A549 (cell line): ENCODE measurements at regions not wholly inside any gene's neighbourhood (a gene's known extent, or its start where the extent isn't known, plus 50 kb on each side); places are given as distances from the start of the nearest gene placed in this dataset.

ENCODE experiments used
- ATAC-seq, 2 experiments: fragments of 200-7000 bp in 1 of 2; fragments of >200 bp in 1 of 2; cut with Nextera tagmentation in 1 of 2; cut with Tn5 transposase in 1 of 2; 3 replicates each; pipeline versions ENCODE4 v1.8.0 to v1.9.1; 2018 to 2020; ENCODE audit warnings: mild to moderate bottlenecking in 1 of 2, moderate library complexity in 1 of 2
- CTCF ChIA-PET: fragments of 300-600 bp; sonication (Branson Sonifier 250); formaldehyde crosslinking; extraction: SDS; loops from one replicate; lab custom pipeline; 2021; ENCODE audit warnings: antibody characterized with exemption, inconsistent platforms; lab: Yijun Ruan, JAX
- POLR2A ChIA-PET: fragments of 350-600 bp; formaldehyde crosslinking; extraction: SDS; loops from one replicate; lab custom pipeline; 2021; ENCODE audit warnings: antibody characterized with exemption, inconsistent platforms; lab: Yijun Ruan, JAX
- DNase-seq, 2 experiments: peaks; one replicate each; pipeline versions ENCODE4 v3.0.0 to v3.0.0-alpha.2; 2011 to 2016; ENCODE audit warnings: low read depth in 1 of 2, low spot score in 1 of 2
- FAIRE-seq: peaks from 2 replicates; lab custom pipeline; 2011; peaks lifted over from hg19 to GRCh38; lab: Jason Lieb, UNC
- H3K27ac ChIP-seq, 2 experiments: fragments of >200 bp; sonication (Bioruptor Twin); formaldehyde crosslinking; 3 replicates each; pipeline ENCODE4 v1.5.1; 2016 to 2017
- H3K4me1 ChIP-seq: fragments of >200 bp; sonication (Bioruptor Twin); formaldehyde crosslinking; 3 replicates; pipeline ENCODE4 v1.6.1; 2016
- H3K4me2 ChIP-seq: fragments of >200 bp; sonication (Bioruptor Twin); formaldehyde crosslinking; 3 replicates; pipeline ENCODE4 v1.6.1; 2016
- H3K4me3 ChIP-seq: fragments of >200 bp; sonication (Bioruptor Twin); formaldehyde crosslinking; 3 replicates; pipeline ENCODE4 v1.5.1; 2016
- H3K9me3 ChIP-seq: fragments of >200 bp; sonication (Bioruptor Twin); formaldehyde crosslinking; 3 replicates; pipeline ENCODE4 v1.6.1; 2016
- CBX8 ChIP-seq: fragments of 200-600 bp; sonication (generic); IDR thresholded peaks from 2 replicates; pipeline ENCODE4 v1.6.1; 2016
- CHD2 ChIP-seq: fragments of 150-350 bp; IDR thresholded peaks from 2 replicates; pipeline ENCODE4 v1.6.1; 2014; ENCODE audit warnings: low read length; ENCODE audit not compliant: partially characterized antibody
- CHD4 ChIP-seq: fragments of 200-600 bp; sonication (generic); IDR thresholded peaks from 2 replicates; pipeline ENCODE4 v1.6.1; 2016; ENCODE audit warnings: antibody characterized with exemption, mild to moderate bottlenecking, borderline replicate concordance
- EHMT2 ChIP-seq: fragments of 200-600 bp; sonication (generic); IDR thresholded peaks from 2 replicates; pipeline ENCODE4 v1.6.1; 2016; ENCODE audit warnings: antibody characterized with exemption, low read depth, mild to moderate bottlenecking, moderate library complexity
- GATA3 ChIP-seq: IDR thresholded peaks from 2 replicates; pipeline ENCODE4 v1.6.1; 2012; ENCODE audit warnings: borderline replicate concordance
- HDAC2 ChIP-seq: fragments of 200-600 bp; sonication (generic); IDR thresholded peaks from 2 replicates; pipeline ENCODE4 v1.6.1; 2016
- HOXB13 ChIP-seq: fragments of 250-450 bp; sonication (Bioruptor Pico); IDR thresholded peaks from 2 replicates; pipeline ENCODE4 v1.5.0; 2020; ENCODE audit warnings: low read depth, mild to moderate bottlenecking, moderate library complexity
- HOXB5 ChIP-seq: fragments of 250-450 bp; sonication (Bioruptor Pico); IDR thresholded peaks from 2 replicates; pipeline ENCODE4 v1.5.0; 2020; ENCODE audit warnings: mild to moderate bottlenecking, moderate library complexity
- JUNB ChIP-seq: fragments of >200 bp; sonication (Bioruptor Twin); formaldehyde crosslinking; IDR thresholded peaks from 2 replicates; pipeline ENCODE4 v1.6.1; 2016
- KDM1A ChIP-seq: fragments of 200-600 bp; sonication (generic); IDR thresholded peaks from 2 replicates; pipeline ENCODE4 v1.6.1; 2016; ENCODE audit warnings: low read depth, mild to moderate bottlenecking
- KDM5A ChIP-seq: fragments of 200-600 bp; sonication (generic); IDR thresholded peaks from 2 replicates; pipeline ENCODE4 v1.6.1; 2016; ENCODE audit warnings: antibody characterized with exemption, mild to moderate bottlenecking
- MAFK ChIP-seq: fragments of 450-650 bp; IDR thresholded peaks from 2 replicates; pipeline ENCODE4 v1.6.1; 2014; ENCODE audit not compliant: partially characterized antibody
- NFE2L2 ChIP-seq: fragments of 150-350 bp; conservative IDR thresholded peaks from 2 replicates; pipeline ENCODE4 v1.6.1; 2014; ENCODE audit warnings: low read length
- NPAS2 ChIP-seq: fragments of 250-450 bp; sonication (Bioruptor Pico); IDR thresholded peaks from 2 replicates; pipeline ENCODE4 v1.8.0; 2022; ENCODE audit warnings: mild to moderate bottlenecking, moderate library complexity, borderline replicate concordance
- NR3C1 ChIP-seq: fragments of >200 bp; sonication (Bioruptor Twin); formaldehyde crosslinking; IDR thresholded peaks from 3 replicates; pipeline ENCODE4 v1.6.1; 2017
- PBX3 ChIP-seq: IDR thresholded peaks from 2 replicates; pipeline ENCODE4 v1.6.1; 2012
- PHF8 ChIP-seq: fragments of 200-600 bp; sonication (generic); IDR thresholded peaks from 2 replicates; pipeline ENCODE4 v1.6.1; 2016; ENCODE audit warnings: low read depth, mild to moderate bottlenecking, antibody characterized with exemption, moderate library complexity, borderline replicate concordance
- RCOR1 ChIP-seq: fragments of 150-350 bp; IDR thresholded peaks from 2 replicates; pipeline ENCODE4 v1.6.1; 2014; ENCODE audit warnings: antibody characterized with exemption, low read length, low read depth
- REST ChIP-seq: fragments of 200-600 bp; sonication (generic); IDR thresholded peaks from 2 replicates; pipeline ENCODE4 v1.6.1; 2016; ENCODE audit warnings: antibody characterized with exemption, mild to moderate bottlenecking, moderate library complexity
- TFCP2L1 ChIP-seq: fragments of 250-450 bp; sonication (Bioruptor Pico); IDR thresholded peaks from 2 replicates; pipeline ENCODE4 v1.5.0; 2021; ENCODE audit warnings: mild to moderate bottlenecking
- ZSCAN20 ChIP-seq: fragments of 250-450 bp; sonication (Bioruptor Pico); IDR thresholded peaks from 2 replicates; pipeline ENCODE4 v1.8.0; 2022; ENCODE audit warnings: mild to moderate bottlenecking, moderate library complexity
- WGBS: methylation state at CpG from one replicate; pipeline ENCODE4 v1.1.6; 2017; ENCODE audit errors: missing lambda C conversion rate; 5-methylcytosine and 5-hydroxymethylcytosine counted together
- TF ChIP-seq, protein P1 (sequence below): fragments of 450-650 bp; IDR thresholded peaks from 2 replicates; pipeline ENCODE4 v1.6.1; 2014; ENCODE audit warnings: antibody characterized with exemption
- TF ChIP-seq, protein P2 (sequence below): fragments of 150-350 bp; IDR thresholded peaks from 2 replicates; pipeline ENCODE4 v1.6.1; 2014; ENCODE audit warnings: low read depth, mild to moderate bottlenecking, low read length

DNA sequence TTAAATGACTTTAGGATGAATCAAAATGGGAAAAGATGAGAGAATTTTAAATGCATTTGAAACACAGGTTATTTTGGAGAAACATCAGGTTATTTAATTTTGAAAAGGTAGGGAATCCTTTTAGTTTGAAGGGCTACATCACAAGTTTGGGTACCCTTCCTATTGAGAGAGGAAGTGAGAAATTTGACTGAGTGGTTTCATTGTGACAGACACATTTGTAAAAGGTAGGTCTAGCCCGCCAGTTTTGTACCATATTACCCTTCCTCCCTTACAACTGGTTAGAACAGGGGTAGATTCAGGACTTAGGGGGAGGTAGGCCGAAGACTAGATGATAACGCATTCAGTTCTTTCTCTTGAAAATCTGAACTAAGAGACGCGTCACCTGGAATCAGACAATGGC lies 464.2 kb downstream of the EBF1 start:
- ChIA-PET CTCF (no interaction called here), POLR2A (no interaction called here)
- DNase-seq: no peak
- no peak overlapping the region for H3K4me3 ChIP-seq
- H3K4me1 ChIP-seq: no peaks in the 10 kb centered on the region
- H3K4me2 ChIP-seq: no peak overlapping the region
- H3K9me3 ChIP-seq: no peaks in the 10 kb centered on the region
- no peak for TF ChIP-seq HDAC2
- no peak for TF ChIP-seq MAFK
- no peak for TF ChIP-seq REST
- no peak for TF ChIP-seq PBX3
- TF ChIP-seq RCOR1: no peak
- no peak for TF ChIP-seq CHD4
- no peak for TF ChIP-seq PHF8
- TF ChIP-seq HOXB13 (CRISPR knock-in tag): no peak
- no peak for TF ChIP-seq TFCP2L1 (CRISPR knock-in tag)
- no peak for TF ChIP-seq NFE2L2
- TF ChIP-seq CHD2: no peak
- no peak for TF ChIP-seq EHMT2
- TF ChIP-seq ZSCAN20: no peak
- WGBS: 66% methylated on average over 5 of the region's 5 CpGs
- no peak overlapping the region for H3K27ac ChIP-seq
- no peak for ATAC-seq
- no peak for FAIRE-seq

DNA sequence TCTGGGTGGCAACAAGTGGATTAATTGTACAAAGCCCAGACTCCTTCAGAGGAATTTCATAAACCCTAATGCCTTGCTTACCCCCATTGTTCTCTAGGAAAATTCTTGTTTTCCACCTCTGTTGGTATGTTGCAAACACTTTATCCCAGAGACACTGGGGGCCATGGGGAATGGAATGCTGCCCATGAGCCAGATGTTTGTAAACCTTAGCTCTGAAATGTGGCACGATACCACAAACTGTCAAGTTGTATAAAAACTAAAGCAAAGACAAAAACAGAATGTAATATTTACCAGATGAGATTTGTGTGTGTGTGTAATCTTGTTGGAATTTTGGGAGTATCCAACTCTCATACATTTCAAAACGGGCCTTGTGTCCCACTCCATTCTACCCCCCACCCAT lies 465.0 kb downstream of the EBF1 start:
- no peak for DNase-seq
- ATAC-seq: no peak
- WGBS: 2% methylated on average over 2 of the region's 2 CpGs
- TF ChIP-seq HOXB5 (CRISPR knock-in tag) (no peak), KDM5A (no peak), KDM1A (no peak), CHD2 (no peak), NFE2L2 (no peak), CHD4 (no peak), CBX8 (no peak), JUNB (no peak), NPAS2 (no peak), GATA3 (no peak), NR3C1 (no peak)
- TF ChIP-seq, protein P1, sequence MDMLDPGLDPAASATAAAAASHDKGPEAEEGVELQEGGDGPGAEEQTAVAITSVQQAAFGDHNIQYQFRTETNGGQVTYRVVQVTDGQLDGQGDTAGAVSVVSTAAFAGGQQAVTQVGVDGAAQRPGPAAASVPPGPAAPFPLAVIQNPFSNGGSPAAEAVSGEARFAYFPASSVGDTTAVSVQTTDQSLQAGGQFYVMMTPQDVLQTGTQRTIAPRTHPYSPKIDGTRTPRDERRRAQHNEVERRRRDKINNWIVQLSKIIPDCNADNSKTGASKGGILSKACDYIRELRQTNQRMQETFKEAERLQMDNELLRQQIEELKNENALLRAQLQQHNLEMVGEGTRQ: no peak
- TF ChIP-seq, protein P2, sequence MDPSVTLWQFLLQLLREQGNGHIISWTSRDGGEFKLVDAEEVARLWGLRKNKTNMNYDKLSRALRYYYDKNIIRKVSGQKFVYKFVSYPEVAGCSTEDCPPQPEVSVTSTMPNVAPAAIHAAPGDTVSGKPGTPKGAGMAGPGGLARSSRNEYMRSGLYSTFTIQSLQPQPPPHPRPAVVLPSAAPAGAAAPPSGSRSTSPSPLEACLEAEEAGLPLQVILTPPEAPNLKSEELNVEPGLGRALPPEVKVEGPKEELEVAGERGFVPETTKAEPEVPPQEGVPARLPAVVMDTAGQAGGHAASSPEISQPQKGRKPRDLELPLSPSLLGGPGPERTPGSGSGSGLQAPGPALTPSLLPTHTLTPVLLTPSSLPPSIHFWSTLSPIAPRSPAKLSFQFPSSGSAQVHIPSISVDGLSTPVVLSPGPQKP: no peak
- FAIRE-seq: no peak
- Histone ChIP-seq H3K9me3 (no peaks in the 10 kb centered on the region), H3K4me2 (no peak overlapping the region), H3K27ac (no peak overlapping the region), H3K4me1 (no peaks in the 10 kb centered on the region), H3K4me3 (no peak overlapping the region)
- POLR2A ChIA-PET: no interaction called here
- CTCF ChIA-PET: no interaction called here
